ENCODE measurements at regions not wholly inside any gene's neighbourhood (a gene's known extent, or its start where the extent isn't known, plus 50 kb on each side); places are given as distances from the start of the nearest gene placed in this dataset.

GRCh38 chr21:28834335-28835238 is 158.1 kb downstream of the LTN1 start:
- no peak for TF ChIP-seq GATA1 (IDR thresholded peaks at IDR 0.05; ENCODE audit: low read depth, low read length)
- TF ChIP-seq POLR2A (IDR thresholded peaks at IDR 0.05; ENCODE audit: low read length), result no peak
- DNase-seq, result no peak

- no peak for TF ChIP-seq GATA1 (IDR thresholded peaks at IDR 0.05; ENCODE audit: low read depth, low read length)
- no peak for TF ChIP-seq POLR2A (IDR thresholded peaks at IDR 0.05; ENCODE audit: low read length)
- no peak for DNase-seq
Observed at GRCh38 chr21:28833609-28834008, 159.1 kb downstream of the LTN1 start.

DNA sequence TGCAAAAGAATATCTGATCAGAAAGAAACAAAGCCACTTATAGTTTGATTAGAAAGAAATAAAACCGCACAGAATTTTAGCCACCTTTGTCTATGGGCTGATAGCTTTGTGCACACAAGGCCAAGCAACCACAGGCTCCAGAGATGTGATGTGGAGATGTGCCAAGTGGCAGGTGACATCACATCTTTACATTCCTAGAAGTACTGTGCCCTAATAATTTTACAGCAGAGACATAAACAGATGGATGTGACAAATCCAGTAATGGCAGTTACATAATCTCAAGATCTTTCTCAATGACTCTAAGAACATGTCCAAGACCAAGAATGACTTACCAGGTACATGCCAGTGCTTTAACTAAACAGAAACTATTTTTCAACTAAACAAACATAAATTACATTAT is 159.5 kb downstream of the LTN1 start:
- DNase-seq, result no peak
- no peak for TF ChIP-seq GATA1 (IDR thresholded peaks at IDR 0.05; ENCODE audit: low read depth, low read length)

GRCh38 chr21:28832715-28833061 is 160.0 kb downstream of the LTN1 start:
- TF ChIP-seq POLR2A (IDR thresholded peaks at IDR 0.05; ENCODE audit: low read length) (no peak), GATA1 (IDR thresholded peaks at IDR 0.05; ENCODE audit: low read depth, low read length) (no peak)
- DNase-seq, result no peak

- DNase-seq, result no peak
- no peak for TF ChIP-seq GATA1 (IDR thresholded peaks at IDR 0.05; ENCODE audit: low read depth, low read length)
- TF ChIP-seq POLR2A (IDR thresholded peaks at IDR 0.05; ENCODE audit: low read length), result no peak
Observed at GRCh38 chr21:28832013-28832714, 160.5 kb downstream of the LTN1 start.

DNA sequence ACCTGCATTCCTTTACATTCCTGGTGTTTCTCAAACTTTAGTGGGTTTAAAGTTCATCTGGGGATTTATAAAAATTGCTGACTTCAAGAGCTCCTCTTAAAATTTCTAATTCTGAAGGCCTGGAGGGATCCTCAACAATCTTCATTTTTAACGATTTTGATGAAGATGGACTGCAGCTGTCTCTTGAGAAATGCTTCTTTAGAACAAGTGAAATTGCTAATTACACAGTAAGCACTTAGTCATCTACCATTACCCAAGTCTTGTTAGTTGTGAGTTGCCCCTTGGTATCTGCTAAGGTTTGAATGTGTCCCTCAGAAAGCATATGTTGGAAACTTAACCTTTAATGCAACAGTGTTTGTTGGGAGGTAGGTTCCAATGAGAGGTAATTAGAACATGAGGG is 163.7 kb downstream of the LTN1 start:
- DNase-seq, result no peak
- TF ChIP-seq POLR2A (IDR thresholded peaks at IDR 0.05; ENCODE audit: low read length), result no peak
- no peak for TF ChIP-seq GATA1 (IDR thresholded peaks at IDR 0.05; ENCODE audit: low read depth, low read length)

GRCh38 chr21:28828021-28828420 is 164.7 kb downstream of the LTN1 start:
- no peak for DNase-seq
- TF ChIP-seq GATA1 (IDR thresholded peaks at IDR 0.05; ENCODE audit: low read depth, low read length) (no peak), POLR2A (IDR thresholded peaks at IDR 0.05; ENCODE audit: low read length) (no peak)

- TF ChIP-seq POLR2A (IDR thresholded peaks at IDR 0.05; ENCODE audit: low read length), result no peak
- no peak for TF ChIP-seq GATA1 (IDR thresholded peaks at IDR 0.05; ENCODE audit: low read depth, low read length)
- DNase-seq, result no peak
Observed at GRCh38 chr21:28827422-28827821, 165.3 kb downstream of the LTN1 start.

DNA sequence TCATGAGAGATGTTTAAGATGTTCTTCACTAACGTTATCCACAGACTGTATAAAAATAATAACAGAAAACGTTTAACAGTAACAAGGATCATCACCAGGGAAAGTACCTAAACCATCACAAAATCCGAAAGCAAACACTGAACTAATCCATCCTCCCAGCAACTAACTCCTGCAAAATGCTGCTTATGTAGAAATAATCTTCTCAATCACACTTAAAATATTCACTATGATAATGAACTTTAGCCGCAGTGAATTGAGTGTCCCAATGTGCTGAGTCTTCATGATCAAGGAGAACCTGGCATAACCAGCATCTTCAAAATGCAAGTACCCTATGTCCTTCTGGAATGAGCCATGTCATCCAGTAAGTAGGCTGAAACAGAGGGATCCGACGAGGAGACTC is 166.1 kb downstream of the LTN1 start:
- no peak for DNase-seq

GRCh38 chr21:28826021-28826420 is 166.7 kb downstream of the LTN1 start:
- no peak for TF ChIP-seq POLR2A (IDR thresholded peaks at IDR 0.05; ENCODE audit: low read length)
- TF ChIP-seq GATA1 (IDR thresholded peaks at IDR 0.05; ENCODE audit: low read depth, low read length), result no peak
- DNase-seq, result no peak

More for the DNA sequence above, 166.1 kb downstream of the LTN1 start:
- no peak for TF ChIP-seq GATA1 (IDR thresholded peaks at IDR 0.05; ENCODE audit: low read depth, low read length)
- no peak for TF ChIP-seq POLR2A (IDR thresholded peaks at IDR 0.05; ENCODE audit: low read length)

- DNase-seq, result no peak
- TF ChIP-seq GATA1 (IDR thresholded peaks at IDR 0.05; ENCODE audit: low read depth, low read length) (no peak), POLR2A (IDR thresholded peaks at IDR 0.05; ENCODE audit: low read length) (no peak)
Observed at GRCh38 chr21:28823429-28823828, 169.2 kb downstream of the LTN1 start.

- DNase-seq, result no peak
- no peak for TF ChIP-seq POLR2A (IDR thresholded peaks at IDR 0.05; ENCODE audit: low read length)
- no peak for TF ChIP-seq GATA1 (IDR thresholded peaks at IDR 0.05; ENCODE audit: low read depth, low read length)
Observed at GRCh38 chr21:28822486-28823335, 170.0 kb downstream of the LTN1 start.

- no peak for DNase-seq
- TF ChIP-seq POLR2A (IDR thresholded peaks at IDR 0.05; ENCODE audit: low read length), result no peak
Observed at GRCh38 chr21:28822123-28822399, 170.6 kb downstream of the LTN1 start.
